GM18511 (cell line): ENCODE measurements at regions not wholly inside any gene's neighbourhood (a gene's known extent, or its start where the extent isn't known, plus 50 kb on each side); places are given as distances from the start of the nearest gene placed in this dataset.
"Not testable (repeated sequence)": the region's sequence is repeated elsewhere in the genome, so short reads cannot be mapped to it uniquely, and the experiment has no call there.

ENCODE experiments used
- ATAC-seq: cut with Tn5 transposase; IDR thresholded peaks from one replicate; pipeline ENCODE4 v1.9.1; 2021; ENCODE audit warnings: mild to moderate bottlenecking, moderate library complexity; ENCODE audit not compliant: unreplicated experiment

DNA sequence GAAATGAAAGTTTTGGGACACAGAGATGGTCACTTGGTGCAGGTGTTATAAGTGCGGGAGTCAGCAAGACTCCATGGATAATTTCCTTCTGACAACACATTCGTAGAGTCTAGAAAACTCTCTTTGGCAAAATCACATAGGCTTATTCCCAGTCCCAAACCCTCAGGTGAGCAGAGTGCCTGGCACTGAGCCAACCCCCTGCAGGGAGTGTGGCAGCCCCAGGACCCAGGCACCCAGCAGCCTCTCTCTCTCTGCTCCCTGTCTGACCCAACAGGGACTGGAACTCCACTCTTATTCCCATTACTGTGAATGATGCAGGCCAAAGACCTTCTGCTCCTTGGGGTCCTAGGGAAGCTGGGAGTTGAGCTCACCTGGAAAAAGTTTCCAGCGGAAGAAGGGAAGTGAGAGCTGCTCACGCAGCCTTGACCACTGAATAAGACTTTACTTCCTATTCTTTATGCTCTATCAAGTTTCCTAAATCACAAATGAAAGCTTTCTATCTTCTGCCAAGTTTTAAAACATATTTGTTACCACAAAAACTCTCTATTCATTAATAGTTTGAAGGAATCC, 132.6 kb upstream of the ETV3 start:
- ATAC-seq: no peak

DNA sequence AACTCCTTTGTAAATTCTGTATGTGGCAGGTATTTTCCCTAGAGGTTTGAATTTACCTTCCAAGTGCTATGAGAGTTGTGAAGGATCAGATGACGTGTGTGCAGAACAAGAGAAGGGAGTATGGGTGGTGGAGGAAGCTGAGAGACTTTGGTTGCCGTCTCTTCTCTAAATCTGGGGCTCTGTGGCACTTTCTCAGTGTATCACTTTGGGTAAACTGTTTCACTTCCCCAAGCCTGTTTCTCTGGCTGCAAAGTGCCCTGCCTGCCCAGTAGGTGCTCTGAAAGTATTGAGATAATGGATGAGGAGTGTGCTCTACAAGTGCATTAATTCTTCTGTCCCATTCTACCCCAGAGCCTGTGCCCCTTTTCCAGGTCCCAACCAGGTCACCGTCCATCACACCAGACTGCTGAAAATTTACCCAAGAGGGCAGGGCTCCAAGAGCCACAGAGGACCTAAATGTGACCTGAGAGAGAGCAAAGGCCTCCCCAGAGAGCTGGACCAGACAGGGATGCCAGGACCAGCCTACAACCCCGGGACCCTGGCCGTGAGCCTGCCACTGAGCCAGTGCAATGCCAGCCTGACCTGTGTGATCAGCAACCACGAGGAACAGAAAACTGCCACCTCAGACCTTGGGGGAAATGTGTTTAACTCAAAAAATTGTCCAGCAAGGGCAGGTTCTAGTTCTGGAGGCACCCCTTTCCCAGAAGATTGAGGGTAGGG, 131.6 kb upstream of the ETV3 start:
- ATAC-seq: peak; percentile 93

DNA sequence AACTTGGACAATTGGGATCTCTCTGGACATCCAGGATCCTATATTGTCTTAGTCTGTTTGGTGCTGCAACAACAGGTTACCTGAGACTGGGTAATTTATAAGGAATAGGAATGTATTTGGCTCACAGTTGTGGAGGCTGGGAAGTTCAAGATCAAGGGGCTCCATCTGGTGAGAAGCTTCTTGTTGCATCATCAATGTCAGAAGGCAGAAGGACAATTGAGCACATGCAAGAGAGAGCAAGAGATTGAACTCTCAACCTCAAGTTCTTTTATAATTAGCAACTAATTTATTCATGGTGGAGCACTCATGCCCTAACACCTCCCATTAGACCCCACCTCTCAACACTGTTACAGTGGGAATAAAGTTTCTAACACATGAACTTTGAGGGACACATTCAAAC, 124.7 kb upstream of the ETV3 start:
- no peak for ATAC-seq

DNA sequence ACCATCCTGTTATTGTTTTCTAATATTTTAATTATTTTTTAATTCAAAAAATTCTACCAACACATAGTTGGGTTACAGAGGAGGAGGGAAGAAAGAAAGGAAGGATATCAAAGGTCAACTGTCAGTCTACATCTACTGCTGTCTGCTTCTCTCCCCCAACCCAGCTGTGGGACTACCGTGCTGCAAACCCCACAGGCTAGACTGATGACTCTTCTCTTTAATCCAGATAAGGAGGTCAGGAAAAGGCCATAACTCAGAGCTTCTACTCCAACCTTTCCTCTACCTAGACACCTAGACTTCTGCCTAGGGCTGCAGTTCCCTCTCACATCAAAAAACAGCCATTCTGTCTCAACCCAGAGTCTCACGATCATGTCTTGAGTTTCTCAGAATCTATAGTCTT, 124.2 kb upstream of the ETV3 start:
- no peak for ATAC-seq

DNA sequence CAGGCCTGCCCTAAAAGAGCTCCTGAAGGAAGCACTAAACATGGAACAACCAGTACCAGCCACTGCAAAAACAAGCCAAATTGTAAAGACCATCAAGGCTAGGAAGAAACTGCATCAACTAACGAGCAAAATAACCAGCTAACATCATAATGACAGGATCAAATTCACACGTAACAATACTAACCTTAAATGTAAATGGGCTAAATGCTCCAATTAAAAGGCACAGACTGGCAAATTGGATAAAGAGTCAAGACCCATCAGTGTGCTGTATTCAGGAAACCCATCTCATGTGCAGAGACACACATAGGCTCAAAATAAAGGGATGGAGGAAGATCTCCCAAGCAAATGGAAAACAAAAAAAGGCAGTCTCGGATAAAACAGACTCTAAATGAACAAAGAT, 117.7 kb upstream of the ETV3 start:
- ATAC-seq: not testable (repeated sequence)

DNA sequence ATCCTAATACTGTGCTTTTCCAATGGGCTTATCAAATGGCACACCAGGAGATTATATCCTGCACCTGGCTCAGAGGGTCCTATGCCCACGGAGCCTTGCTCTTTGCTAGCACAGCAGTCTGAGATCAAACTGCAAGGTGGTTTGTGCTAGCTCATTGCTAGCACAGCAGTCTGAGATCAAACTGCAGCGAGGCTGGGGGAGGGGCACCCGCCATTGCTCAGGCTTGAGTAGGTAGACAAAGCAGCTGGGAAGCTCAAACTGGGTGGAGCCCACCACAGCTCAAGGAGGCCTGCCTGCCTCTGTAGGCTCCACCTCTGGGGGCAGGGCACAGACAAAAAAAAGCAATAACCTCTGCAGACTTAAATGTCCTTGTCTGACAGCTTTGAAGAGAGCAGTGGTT, 116.0 kb upstream of the ETV3 start:
- not testable (repeated sequence) for ATAC-seq

DNA sequence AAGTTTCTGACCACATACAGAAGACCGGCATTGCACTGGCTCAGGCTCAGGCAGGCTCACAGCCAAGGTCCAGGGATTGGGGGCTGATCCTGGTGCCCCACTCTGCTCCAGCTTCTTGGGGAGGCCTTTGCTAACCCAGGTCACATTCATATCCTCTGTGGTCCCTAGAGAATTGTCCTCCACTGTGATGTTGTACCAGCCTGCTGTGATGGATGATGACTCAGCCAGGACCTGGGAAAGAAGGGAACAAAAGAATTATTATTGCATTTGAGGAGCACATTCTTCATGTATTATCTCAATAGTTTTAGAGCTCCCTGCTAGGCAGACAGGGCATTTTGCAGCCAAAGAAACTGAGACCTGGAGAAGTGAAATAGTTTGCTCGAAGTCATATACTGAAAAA, 114.3 kb upstream of the ETV3 start:
- ATAC-seq: no peak

DNA sequence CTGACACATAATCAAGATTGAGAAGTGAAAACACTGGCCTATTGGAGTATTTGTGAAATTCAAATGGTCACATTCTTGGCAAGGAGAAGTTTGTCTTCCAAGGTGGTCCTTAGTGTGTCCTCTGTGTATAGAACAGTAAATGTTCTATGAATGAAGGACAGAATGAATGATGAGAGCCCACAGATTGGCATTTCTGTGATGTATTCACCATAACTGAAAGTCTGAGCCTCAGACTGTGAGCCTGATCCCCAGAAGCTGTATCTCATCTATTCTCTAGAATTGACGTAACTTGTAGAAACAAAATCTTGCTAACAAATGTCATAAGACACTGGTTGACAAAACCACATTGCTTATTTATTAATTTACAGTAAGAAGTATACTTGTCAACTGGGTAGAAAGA, 111.5 kb upstream of the ETV3 start:
- ATAC-seq: no peak

DNA sequence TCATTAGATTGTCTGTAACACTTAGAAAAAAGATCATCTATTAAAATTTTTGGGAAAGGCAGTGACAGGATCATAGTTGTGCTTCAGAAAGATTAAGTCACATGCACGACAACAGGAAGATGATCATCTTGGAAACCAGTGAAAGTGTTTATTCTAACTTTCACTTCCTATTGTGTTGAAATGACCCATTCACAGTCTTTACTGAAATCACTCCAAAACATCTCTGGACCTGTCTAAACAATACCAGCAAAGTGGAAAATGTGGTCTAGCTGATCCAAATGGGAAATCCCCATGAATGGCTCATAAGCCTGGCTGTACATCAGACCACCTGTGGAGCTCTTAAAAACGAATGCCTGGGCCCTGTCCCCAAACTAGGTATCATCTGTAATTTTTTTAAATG, 111.1 kb upstream of the ETV3 start:
- ATAC-seq: peak; percentile 50

DNA sequence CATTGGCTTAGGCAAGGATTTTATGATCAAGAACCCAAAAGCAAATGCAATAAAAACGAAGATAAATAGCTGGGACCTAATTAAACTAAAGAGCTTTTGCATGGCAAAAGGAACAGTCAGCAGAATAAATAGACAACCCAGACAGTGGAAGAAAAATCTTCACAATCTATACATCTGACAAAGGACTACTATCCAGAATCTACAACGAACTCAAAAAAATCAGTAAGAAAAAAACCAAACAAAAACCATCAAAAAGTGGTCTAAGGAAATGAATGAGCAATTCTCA, 109.5 kb upstream of the ETV3 start:
- ATAC-seq: not testable (repeated sequence)

DNA sequence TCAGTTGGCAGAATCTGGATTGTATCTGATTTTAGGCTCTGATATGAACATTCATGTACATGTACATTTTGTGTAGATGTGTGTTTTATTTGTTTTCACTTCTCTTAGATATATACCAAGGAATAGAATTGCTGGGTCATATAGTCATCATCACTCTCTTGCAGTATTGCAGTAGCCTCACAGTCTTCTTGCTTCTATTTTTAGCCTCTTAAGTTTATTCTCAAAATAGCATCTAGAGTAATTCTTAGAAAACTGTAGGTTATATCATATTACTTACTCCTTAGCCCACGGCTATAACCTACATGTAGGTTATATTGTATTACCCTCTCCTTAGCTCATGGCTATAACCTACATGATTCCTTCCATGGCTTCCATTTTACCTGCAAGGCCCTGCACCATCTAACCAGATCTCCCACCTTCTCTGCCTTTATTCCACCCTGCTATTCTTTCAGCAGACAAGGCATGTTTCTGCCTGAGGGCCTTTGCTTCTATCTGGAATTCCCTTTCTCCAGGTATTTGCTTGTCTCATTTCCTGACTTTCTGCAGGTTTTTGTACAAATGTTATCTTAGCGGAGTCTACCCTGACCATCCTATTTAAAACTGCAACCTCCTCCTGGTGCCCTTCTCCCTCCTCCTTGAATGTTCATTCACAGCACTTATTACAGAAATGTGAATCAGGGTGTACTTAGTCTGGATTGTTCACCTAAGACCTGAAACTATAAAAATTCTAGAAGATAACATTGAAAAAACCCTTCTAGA, 109.0 kb upstream of the ETV3 start:
- no peak for ATAC-seq

DNA sequence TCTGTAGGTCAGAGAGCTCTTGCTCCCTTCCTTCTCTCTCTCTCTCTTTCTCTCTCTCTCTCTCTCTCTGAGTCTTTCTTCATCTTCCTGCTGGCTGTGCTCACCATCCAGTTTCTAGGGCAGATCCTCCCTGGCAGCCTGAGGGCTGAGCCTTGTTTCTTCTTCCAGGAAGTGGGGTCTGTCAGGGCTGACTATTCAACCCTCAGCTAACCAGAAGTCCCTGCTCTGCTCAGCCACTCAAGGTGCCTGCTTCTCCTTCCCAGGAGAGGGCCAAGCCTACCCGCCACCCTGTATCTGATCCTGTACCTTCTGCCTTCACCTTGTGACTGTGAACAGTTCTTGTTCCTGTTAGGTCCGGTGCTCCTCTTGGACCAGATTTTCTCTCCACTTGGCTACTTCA, 107.6 kb upstream of the ETV3 start:
- ATAC-seq: no peak

DNA sequence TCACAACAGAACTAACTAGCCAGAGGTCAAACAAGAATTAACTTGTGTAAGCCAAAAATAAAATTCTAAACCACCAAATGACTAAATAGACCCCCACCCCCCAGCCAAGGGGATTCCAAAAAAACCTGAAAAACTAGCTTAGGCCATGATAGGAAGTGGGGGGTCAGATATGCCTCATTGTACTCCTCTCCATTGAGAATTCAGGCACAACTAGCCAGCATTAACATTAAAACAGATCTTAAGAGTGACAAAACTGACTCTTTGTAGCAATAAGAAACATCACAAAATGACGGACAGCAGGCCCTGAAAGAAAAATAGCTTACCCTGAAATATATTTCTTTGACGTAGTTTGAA, 103.0 kb upstream of the ETV3 start:
- ATAC-seq: no peak

DNA sequence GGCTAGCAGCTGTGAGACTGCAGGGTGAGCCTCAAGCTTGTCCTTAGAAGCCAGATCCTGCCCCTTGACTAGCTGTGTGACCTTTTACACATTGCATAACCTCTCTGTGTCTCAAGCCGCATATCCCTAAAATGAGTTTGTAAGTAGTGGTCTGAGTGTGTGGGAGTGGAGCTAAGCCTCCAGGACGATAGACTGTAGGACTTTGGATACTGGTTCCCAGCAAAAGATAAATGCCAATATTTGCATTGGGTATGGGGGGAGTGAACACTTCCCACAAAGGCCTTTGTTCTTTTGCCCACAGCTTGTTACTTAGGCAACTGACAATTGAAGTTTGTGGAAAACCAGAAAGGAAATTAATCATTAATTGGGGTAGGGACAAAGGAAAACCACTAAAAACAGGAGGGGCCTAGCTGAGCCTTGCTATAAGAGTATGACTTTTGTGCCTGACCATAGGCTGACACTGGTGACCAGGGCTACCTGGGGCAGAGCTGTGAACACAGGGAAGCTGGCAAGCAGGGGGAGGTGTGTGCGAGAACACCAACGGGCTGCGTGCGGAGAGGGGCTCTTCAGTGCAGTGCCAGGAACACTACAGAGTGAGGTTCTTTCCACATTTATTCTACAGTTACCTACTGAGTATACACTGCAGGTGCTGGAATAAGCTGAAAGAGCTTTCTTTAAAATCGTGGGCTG, 102.4 kb upstream of the ETV3 start:
- peak; percentile 63 for ATAC-seq

DNA sequence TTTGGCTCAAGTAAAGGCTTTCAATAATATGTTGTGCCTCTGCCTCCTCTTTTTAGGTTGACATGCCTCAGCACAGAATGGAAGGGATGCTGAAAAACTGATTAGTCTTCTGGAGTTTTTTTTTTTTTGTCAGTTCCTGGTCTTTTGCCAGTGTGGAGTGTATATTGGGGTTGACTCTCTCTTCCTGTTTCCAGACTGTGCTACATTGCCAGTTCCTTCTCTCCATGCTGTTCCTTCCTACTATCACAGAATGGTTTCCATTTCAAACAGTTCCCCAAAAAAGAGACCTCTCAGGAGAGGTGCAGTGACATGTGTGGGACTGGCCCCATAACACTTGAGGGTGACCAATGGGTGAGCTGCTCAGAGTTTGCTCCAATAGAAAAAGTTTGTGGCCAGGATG, 101.7 kb upstream of the ETV3 start:
- peak; percentile 8 for ATAC-seq

DNA sequence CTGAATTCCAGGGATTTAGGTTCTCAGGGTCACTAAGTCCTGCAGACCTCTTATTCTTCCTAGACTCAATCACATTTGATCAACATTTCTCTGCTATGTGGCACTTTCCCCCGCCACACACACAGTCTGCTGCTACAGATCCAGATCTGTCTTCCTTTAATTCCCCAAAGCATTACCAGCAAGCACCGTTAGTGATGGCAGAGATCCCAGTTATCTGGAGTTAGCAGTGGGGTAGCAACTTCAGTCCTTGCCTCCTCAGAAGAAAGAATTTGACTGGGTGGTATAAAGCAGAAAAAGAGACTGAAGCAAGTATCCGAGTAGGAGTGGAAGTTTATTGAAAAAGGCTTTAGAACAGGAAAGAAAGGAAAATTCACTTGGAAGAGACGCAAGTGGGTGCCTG, 100.4 kb upstream of the ETV3 start:
- ATAC-seq: no peak

DNA sequence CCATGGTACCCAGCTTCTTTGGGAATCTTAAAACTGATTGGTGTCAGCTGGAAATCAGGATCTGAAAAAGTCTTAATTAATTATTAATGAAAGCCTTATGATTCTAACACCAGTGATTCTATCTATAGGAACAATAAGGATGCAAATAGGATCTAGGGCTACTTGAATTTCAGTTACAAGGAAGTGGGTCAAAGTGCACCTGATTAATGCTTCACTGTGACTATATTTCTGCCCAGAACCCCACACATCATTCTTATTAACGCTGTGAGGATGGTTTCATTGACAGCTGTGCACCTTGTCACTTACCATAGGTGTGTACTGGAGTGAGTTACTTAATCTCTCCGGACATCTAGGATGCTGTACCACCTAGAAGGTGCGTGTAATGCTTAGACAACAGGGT, 99.8 kb upstream of the ETV3 start:
- no peak for ATAC-seq

DNA sequence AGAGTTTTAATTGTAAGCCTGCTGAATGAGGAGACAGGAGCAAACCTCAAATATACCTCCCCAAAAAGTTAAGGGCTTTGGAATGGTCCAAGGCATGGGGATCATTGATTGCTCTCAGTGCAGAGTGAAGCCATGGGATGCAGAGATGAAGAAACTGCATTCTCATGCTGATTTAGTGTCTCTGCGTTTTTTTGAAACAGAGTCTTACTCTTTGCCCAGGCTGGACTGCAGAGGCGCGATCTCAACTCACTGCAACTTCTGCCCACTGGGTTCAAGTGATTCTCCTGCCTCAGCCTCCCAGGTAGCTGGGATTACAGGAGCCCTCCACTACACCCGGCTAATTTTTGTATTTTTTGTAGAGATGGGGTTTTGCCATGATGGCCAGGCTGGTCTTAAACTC, 99.3 kb upstream of the ETV3 start:
- no peak for ATAC-seq

DNA sequence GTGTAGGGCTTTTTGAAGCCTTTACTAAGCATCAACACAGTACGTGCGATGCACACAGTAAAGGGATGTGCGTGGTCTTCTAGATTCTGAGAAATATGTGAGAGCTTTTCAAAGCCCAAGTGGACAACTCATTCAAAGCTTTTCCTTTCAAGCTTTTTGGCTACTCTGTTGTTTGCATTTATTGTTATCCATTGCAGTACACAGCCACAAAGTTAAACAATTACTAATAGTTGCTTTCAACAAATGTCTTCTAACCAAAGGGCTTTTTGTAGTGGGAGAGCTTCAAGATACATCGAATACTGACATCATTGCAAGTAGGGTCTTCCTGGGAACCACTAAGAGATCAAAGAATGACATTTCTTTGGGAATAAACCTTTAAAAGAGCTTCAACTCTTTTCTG, 97.9 kb upstream of the ETV3 start:
- no peak for ATAC-seq

DNA sequence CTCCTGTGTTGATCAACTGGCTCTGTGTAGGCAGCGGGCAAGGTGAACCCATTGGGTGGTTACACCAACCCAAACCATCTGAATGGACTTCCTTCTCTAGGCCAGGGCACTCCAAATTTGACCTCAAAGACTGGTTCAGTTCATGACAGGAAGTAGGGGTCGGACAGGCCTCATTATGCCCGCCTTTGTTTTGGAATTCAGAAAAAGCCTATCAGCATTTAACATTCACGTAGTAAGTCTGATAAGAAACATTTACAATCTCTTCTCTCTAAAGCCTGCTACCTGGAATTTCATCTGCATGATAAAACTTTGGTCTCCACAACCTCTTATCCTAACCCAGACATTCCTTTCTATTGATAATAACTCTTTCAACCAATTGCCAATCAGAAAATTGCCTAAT, 97.1 kb upstream of the ETV3 start:
- ATAC-seq: no peak

DNA sequence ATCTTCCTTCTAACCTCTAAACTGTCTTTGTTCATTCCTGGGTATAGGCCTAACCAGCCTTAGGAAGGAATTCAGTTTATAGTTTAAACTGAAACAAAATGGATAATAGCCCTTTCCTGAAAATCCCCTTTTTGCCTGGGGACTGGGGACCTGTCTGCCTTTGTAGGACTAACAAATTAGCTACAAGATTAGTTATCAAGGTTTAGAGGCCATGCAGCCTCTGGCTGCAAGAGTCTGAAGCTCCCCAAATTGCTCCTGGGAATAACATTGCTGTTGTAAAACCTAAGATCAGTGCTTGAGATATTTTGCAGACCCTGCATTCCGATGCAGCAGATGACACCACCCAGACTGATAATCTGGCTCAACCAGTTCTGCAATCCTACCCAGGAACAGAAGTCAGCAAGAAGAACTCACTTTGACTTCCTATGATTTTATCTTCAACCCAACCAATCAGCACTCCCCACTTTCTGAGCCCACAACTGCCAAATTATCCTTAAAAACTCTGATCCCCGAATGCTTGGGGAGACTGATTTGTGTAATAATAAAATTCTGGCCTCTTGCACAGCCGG, 96.6 kb upstream of the ETV3 start:
- ATAC-seq: no peak

DNA sequence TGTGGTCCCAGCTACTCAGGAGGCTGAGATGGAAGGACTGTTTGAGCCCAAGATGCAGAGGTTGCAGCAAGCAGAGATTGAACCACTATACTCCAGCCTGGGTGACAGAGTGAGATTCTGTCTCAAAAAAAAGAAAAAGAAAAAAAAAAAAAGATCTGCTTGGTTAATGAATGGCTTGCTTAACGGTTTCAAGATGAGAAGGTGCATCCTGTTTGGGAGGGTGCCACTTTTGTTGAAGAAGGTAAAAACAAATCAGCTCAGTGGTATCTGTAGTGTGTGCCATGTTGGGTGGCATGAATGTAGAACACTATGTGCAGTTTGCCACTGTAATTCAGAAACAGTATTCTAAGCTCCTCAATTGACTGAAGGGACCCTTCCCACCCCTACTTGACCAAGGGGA, 94.9 kb upstream of the ETV3 start:
- peak; percentile 91 for ATAC-seq
